Jurkat, Clone E6-1 (cell line): ENCODE measurements at regions not wholly inside any gene's neighbourhood (a gene's known extent, or its start where the extent isn't known, plus 50 kb on each side); places are given as distances from the start of the nearest gene placed in this dataset.
"Not testable (repeated sequence)": the region's sequence is repeated elsewhere in the genome, so short reads cannot be mapped to it uniquely, and the experiment has no call there.

Experiments used
- DNase-seq: peaks from one replicate; pipeline ENCODE4 v3.0.0-alpha.2; 2011; ENCODE audit warnings: low read depth, low spot score
- H3K4me3 ChIP-seq: 2 replicates; pipeline ENCODE4 v1.5.1; 2011; ENCODE audit warnings: mild to moderate bottlenecking, low read length, control low read depth, moderate library complexity

- no peak for DNase-seq
- H3K4me3 ChIP-seq, result no peak overlapping the region
These were observed 358.4 kb upstream of the RGS17 start for GRCh38 chr6:153489479-153489878.

DNA sequence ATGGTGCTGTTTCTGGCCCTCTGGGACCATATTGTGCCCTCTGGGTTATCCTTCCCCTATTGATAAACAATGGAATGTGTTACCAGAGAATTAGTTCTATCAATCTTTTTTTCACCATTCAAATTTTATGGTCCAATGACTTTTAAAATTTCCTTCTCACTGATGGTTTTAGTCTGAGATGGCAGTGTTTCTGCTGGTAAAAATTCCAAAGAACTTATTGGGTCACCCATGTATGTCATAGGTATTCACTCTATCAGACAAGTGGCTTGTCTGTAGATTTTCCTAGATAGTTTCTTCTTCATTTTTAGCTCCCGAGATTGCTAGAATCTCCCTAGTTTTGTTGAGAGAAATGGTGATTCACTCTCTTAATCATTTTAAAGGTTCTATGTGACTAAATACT lies 357.2 kb upstream of the RGS17 start:
- no peak overlapping the region for H3K4me3 ChIP-seq
- DNase-seq, result no peak

DNA sequence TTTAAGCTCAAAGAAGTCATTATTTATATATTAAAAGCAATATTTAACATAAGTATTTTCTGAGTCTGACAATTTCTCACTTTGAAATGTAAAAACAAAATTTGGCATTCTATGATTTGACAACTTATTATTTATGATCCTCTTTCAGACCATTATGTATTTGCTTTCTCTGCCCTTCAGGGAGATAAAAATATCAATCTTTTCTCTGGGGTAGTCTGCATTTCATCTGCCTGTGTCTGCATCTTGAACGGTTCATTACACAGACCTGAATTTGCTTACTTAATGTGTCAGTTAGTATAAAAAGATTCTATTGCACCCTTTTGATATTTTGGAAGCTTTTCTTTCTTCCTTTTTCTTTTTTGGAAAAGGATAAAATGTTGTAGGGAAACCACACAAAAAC lies 354.0 kb upstream of the RGS17 start:
- DNase-seq, result no peak
- no peak overlapping the region for H3K4me3 ChIP-seq

DNA sequence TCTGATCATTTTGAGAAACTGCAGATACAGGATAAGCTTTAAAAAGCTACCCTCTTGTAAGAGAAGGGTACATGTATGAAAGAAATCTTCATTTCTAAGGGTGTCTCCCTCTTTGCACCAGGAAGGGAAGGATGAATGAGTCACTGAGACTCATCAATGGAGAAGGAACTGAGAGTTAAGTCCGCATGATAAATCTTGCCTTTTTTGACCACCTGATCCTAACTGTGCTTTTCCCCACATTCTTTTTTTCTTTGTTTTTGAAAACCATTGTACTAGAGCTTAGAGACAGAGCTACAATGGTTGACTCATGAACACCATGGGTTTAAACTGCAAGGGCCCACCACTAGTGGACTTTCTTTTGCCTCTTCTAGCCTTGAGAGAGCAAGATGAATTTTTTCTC lies 353.0 kb upstream of the RGS17 start:
- DNase-seq, result no peak
- H3K4me3 ChIP-seq, result no peak overlapping the region

DNA sequence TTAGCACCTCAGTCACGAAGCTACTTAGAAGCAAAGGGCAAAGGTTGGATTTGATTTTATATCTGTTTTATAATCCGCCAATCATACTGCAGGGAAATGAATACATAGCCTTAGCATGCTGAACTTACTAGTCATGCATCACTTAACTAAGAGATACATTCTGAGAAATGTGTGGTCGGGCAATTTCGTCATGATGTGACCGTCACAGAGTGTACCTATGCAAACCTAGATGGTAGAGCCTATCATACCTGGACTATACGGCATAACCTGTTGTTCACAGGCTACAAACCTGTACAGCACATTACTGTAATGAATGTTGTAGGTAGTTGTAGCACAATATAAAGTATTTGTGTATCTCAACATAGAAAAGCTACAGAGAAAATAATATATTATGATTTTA lies 345.2 kb upstream of the RGS17 start:
- no peak overlapping the region for H3K4me3 ChIP-seq
- DNase-seq, result no peak

- no peak overlapping the region for H3K4me3 ChIP-seq
- DNase-seq, result no peak
These were observed 334.0 kb upstream of the RGS17 start for GRCh38 chr6:153465050-153465449.

DNA sequence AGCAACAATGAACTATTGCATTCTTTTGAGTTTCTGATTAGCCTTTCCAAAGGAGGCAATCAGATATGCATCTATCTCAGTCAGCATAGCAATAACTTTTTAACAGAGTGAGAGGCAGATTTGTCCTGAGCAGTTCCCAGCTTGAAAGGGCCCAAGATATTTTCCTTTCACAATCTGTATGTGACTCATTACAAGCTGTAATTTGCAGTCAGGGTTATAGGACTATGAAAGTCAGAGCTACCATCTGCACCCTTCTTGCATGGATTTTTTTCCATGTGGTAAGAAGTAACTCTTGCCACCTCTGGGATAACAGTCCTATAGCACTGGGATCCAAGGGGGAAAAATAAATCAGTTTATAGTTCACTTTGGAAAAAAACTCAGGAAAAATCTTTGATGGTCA lies 318.2 kb upstream of the RGS17 start:
- no peak for DNase-seq
- no peak overlapping the region for H3K4me3 ChIP-seq

- H3K4me3 ChIP-seq, DNase-seq: not testable (repeated sequence)
These were observed 311.7 kb upstream of the RGS17 start for GRCh38 chr6:153442749-153443148.

- DNase-seq, result no peak
- no peak overlapping the region for H3K4me3 ChIP-seq
These were observed 311.0 kb upstream of the RGS17 start for GRCh38 chr6:153442096-153442495.

DNA sequence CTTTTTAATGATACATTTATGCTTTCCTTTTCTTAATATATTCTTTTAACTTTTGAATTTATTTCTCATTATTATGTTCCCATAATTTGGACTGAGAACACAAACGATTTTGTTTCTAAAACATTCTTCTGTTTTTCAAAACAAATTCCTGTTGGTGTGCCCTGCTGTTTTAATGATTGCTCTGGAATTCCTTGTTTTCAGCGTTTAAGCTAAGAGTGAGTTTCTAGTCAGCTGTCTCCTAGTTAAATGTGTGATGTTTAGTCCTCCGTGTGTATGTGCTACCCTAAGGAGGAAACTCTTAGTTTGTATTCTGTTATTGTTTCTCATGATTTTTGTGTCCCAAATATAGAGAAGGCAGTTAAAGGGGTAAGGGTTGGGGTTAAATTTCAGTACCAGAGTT lies 306.1 kb upstream of the RGS17 start:
- no peak overlapping the region for H3K4me3 ChIP-seq
- DNase-seq, result no peak

DNA sequence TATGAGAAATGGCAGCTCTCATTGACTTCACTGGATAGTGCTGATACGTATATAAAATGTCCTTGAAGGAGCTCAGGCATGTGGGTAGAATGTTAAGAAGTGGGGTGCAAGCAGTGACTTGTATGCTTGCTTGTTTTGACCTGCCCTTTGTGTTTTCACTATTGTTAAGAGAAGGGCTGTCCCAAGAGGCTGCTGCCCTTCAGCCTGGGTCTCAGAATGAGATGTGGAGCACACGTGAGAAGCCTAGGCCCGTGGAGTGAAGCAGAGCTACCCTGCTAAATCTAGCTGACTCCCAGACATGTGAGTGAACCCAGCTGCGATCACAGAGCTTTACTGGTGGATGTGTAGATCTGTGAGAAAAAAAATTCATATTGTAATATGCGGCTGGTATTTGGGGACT lies 305.3 kb upstream of the RGS17 start:
- no peak overlapping the region for H3K4me3 ChIP-seq
- no peak for DNase-seq

DNA sequence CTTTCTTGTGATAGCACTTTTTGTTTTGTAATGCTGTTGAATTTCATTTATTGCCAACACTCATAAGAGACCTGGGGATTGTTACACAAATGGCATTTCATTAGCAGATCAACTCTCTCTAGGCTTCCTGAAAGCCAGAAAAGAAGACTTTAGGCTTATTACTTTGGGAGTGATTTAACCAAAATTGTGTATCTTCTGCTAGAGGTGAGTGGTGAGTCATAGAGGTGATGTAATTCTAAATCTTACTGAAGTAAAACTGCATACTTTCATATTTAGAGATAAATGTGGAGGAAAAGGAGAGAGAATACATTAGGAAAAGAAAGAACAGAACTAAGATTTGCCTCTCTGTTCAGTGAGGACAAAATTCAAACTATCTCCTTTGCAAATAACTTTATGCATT lies 304.7 kb upstream of the RGS17 start:
- no peak overlapping the region for H3K4me3 ChIP-seq
- DNase-seq, result no peak

- no peak for DNase-seq
- no peak overlapping the region for H3K4me3 ChIP-seq
These were observed 294.5 kb upstream of the RGS17 start for GRCh38 chr6:153425536-153425935.

DNA sequence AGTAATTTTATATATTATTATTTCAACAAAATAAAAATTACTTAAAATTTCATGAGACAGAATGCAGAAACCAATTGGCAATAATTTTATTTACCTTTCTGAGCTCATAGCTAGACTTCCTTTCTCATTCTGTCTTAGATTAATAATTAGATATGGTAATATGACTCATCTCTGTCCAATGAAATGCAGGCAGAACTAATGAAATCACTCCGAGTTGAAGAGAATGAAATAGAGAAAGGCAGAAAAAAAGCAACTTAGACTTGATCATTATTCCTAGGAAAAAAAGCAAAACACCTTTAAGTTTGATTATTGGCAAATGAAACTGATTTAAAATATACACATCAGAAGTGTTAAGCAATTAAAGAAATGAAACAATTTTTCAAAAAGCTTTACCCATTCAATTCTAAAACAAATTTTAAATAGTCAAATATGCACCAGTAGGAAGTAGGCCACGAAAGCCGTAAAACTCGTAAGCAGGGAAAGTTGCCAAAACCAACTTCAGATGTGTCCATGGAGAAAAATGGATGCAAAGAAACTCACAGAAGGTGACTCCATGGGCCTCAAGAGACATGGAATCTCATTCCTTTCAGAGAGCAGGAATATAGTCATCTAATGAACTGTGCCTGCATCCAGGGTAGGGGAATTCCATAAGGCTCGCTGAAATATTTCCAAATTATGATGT lies 293.8 kb upstream of the RGS17 start:
- no peak for DNase-seq
- H3K4me3 ChIP-seq, result no peak overlapping the region

GRCh38 chr6:153412519-153412918 lies 281.4 kb upstream of the RGS17 start:
- no peak for DNase-seq
- no peak overlapping the region for H3K4me3 ChIP-seq

DNA sequence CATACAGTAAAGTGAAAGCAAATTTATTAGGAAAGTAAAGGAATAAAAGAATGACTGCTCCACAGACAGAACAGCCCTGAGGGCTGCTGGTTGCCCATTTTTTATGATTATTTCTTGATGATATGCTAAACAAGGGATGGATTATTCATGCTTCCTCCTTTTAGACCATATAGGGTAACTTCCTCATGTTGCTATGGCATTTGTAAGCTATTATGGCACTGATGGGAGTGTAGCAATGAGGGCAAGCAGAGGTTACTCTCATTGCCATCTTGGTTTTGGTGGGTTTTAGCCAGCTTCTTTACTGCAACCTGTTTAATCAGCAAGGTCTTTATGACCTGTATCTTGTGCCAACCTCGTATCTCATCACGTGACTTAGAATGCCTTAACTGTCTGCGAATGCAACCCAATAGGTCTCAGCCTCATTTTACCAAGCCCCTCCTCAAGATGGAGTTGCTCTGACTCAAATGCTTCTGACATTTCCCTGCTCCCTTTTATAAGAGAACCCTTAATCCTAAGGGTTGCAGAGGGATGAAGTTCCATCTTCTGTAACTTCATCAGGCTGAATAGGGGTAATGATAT lies 280.1 kb upstream of the RGS17 start:
- DNase-seq, result no peak
- no peak overlapping the region for H3K4me3 ChIP-seq

DNA sequence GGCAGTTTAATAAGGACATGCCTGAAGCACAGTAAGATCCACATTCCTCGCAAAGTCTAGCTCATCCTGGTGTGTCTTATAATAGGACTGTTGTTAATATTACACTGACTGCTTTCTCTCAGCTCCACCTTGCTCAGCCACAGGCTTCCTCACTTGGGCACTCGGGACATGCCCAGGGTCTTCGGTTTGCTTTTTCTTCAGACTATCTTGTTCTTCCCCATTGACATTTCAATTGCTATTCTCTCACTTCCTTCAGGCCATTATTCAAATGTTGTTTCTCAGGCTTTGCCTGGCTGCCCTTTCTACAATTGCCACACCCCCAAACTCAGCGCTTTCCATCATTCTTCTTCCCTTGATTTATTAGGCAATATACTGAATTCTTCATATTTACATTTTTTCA lies 274.8 kb upstream of the RGS17 start:
- DNase-seq, result no peak
- no peak overlapping the region for H3K4me3 ChIP-seq

GRCh38 chr6:153401751-153402150 lies 270.7 kb upstream of the RGS17 start:
- no peak overlapping the region for H3K4me3 ChIP-seq
- no peak for DNase-seq

DNA sequence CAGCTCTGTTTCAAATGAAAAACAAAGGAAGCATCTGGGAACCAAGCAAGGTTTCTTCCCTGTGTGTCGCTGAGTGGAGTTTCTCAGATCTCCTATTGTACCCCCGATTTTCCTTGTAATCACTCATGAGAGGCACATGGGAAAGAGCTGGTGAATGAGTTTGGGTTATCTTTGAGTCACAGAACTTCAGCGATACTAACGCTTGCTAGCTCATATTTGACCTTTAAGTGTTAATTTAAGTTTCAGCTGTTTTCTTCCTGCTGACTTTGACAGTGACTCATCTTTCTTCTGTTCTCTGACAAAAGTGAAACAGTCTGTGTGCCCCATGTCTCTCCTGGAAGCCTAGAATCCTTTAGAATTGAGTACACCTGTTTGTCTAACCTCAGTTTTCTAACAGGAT lies 261.1 kb upstream of the RGS17 start:
- H3K4me3 ChIP-seq, result no peak overlapping the region
- DNase-seq, result no peak

DNA sequence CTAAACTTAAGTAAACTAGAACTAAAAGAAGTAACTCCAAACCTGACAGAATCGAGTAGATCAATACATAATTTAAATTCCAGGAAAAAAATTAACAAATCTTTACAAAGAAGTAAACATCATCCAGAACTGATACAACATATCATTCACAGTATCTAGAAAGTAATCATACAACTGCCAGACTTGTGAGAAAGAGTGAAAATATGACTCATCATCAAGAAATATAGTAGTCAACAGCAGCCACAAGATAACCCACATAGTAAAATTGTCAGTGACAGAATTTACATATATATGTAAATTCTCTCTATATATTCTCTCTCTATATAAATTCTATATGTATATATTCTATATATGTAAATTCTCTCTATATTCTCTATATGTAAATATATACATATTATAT lies 242.8 kb upstream of the RGS17 start:
- H3K4me3 ChIP-seq, result no peak overlapping the region
- no peak for DNase-seq

DNA sequence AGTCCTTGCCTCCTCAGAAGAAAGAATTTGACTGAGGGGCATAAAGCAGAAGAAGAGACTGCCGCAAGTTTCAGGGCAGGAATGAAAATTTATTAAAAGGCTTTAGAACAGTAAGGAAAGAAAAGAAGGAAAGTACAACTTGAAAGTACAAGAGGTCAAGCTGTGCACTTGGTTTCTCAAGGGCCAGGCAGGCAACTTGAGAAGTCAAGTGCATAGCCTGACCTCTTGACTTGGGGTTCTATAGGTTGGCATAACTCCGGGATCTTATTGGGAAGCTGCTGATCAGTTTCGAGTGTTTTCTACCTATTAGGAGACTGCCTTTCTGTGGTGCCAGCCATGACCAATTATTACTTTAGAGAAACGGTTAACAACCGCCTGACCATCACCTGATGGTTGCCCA lies 237.0 kb upstream of the RGS17 start:
- H3K4me3 ChIP-seq, result no peak overlapping the region
- no peak for DNase-seq
